ENCODE measurements at regions not wholly inside any gene's neighbourhood (a gene's known extent, or its start where the extent isn't known, plus 50 kb on each side); places are given as distances from the start of the nearest gene placed in this dataset.
A peak's percentile ranks its signal among the peaks of the same experiment; 100 is the strongest.

- H3K4me1 Mint-ChIP-seq (ENCODE audit: unreplicated experiment): peaks cover 4% of the 10 kb centered on the region
- no peaks in the 10 kb centered on the region for H3K27me3 Mint-ChIP-seq (ENCODE audit: unreplicated experiment)
- no peaks in the 10 kb centered on the region for H3K36me3 Mint-ChIP-seq (ENCODE audit: low read depth, unreplicated experiment)
- H3K4me3 Mint-ChIP-seq (ENCODE audit: unreplicated experiment): no peak overlapping the region
- no peak for TF ChIP-seq CTCF (IDR thresholded peaks at IDR 0.05; ENCODE audit: unreplicated experiment)
- DNase-seq (ENCODE audit: low spot score): no peak
- no peak overlapping the region for H3K27ac Mint-ChIP-seq (ENCODE audit: unreplicated experiment)
- H3K9me3 Mint-ChIP-seq (ENCODE audit: unreplicated experiment): no peaks in the 10 kb centered on the region
Measured at GRCh38 chr4:111778543-111778942, 366.7 kb upstream of the FAM241A start.

DNA sequence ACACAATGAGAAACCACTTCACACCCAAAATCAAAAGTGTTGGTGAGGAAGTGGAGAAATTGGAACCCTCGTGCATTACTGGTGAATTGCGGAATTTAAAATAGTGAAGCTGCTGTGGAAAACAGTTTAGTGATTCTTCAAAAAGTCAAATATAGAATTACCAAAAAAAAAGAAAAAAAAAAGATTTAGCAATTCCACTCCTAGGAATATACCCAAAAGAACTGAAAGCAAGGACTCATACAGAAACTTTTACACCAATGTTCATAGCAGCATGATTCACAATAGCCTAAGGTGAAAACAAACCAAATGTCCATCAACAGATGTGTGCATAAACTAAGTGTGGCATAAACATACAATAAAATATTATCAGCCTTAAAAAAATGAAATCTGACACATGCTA, 364.3 kb upstream of the FAM241A start:
- TF ChIP-seq CTCF (IDR thresholded peaks at IDR 0.05; ENCODE audit: unreplicated experiment): no peak
- Mint-ChIP-seq H3K9me3 (ENCODE audit: unreplicated experiment) (no peaks in the 10 kb centered on the region), H3K36me3 (ENCODE audit: low read depth, unreplicated experiment) (no peaks in the 10 kb centered on the region)

DNA sequence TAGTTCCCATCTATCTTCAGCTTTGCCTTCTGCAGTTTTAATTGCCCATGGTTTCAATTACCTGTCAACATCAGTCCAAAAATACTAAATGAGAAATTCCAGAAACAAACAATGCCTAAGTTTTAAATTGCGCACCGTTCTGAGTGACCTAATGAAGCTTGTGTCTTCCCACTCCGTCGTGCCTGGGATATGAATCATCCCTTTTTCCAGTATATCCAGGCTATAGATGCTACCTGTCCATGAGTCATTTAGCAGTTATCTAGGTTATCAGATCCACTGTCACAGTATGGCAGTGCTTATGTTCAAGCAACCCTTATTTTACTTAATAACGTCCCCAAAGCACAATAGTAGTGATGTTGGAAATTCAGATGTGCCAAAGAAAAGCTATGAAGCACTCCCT, 363.6 kb upstream of the FAM241A start:
- H3K4me3 Mint-ChIP-seq (ENCODE audit: unreplicated experiment): no peak overlapping the region
- no peaks in the 10 kb centered on the region for H3K27me3 Mint-ChIP-seq (ENCODE audit: unreplicated experiment)
- H3K36me3 Mint-ChIP-seq (ENCODE audit: low read depth, unreplicated experiment): no peaks in the 10 kb centered on the region
- no peak for TF ChIP-seq CTCF (IDR thresholded peaks at IDR 0.05; ENCODE audit: unreplicated experiment)
- no peak for DNase-seq (ENCODE audit: low spot score)
- H3K9me3 Mint-ChIP-seq (ENCODE audit: unreplicated experiment): no peaks in the 10 kb centered on the region
- no peak overlapping the region for H3K27ac Mint-ChIP-seq (ENCODE audit: unreplicated experiment)
- peaks cover 4% of the 10 kb centered on the region for H3K4me1 Mint-ChIP-seq (ENCODE audit: unreplicated experiment)

More for the DNA sequence above, 364.3 kb upstream of the FAM241A start:
- DNase-seq (ENCODE audit: low spot score): no peak
- H3K4me3 Mint-ChIP-seq (ENCODE audit: unreplicated experiment): no peak overlapping the region
- no peak overlapping the region for H3K27ac Mint-ChIP-seq (ENCODE audit: unreplicated experiment)
- no peaks in the 10 kb centered on the region for H3K27me3 Mint-ChIP-seq (ENCODE audit: unreplicated experiment)
- peaks cover 4% of the 10 kb centered on the region for H3K4me1 Mint-ChIP-seq (ENCODE audit: unreplicated experiment)

DNA sequence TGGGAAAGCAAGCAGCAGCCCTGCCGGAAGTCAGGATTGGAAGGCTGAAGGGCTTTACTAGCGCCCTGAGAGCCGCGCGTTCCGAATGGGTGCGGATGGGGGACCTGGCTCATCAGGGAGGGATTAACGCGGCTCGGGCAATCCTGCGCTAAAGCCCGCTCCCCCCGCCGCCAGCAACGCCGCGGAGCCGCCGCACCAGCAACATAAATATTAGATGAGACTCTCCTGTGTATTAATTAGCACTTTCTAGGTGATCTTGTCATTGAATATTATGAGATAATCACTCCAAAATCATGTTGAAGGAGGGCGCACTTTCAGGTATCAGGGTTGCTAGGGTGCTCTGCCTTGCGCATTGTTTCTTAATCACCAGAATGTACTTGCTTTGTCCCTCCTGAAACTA, 357.2 kb upstream of the FAM241A start:
- TF ChIP-seq CTCF (IDR thresholded peaks at IDR 0.05; ENCODE audit: unreplicated experiment): no peak
- no peaks in the 10 kb centered on the region for H3K27me3 Mint-ChIP-seq (ENCODE audit: unreplicated experiment)
- H3K9me3 Mint-ChIP-seq (ENCODE audit: unreplicated experiment): no peaks in the 10 kb centered on the region
- peak; percentile 16 for DNase-seq (ENCODE audit: low spot score)
- no peaks in the 10 kb centered on the region for H3K36me3 Mint-ChIP-seq (ENCODE audit: low read depth, unreplicated experiment)
- H3K4me1 Mint-ChIP-seq (ENCODE audit: unreplicated experiment): peaks cover 6% of the 10 kb centered on the region
- peak overlapping the region; percentile 49 for H3K4me3 Mint-ChIP-seq (ENCODE audit: unreplicated experiment)
- H3K27ac Mint-ChIP-seq (ENCODE audit: unreplicated experiment): no peak overlapping the region

DNA sequence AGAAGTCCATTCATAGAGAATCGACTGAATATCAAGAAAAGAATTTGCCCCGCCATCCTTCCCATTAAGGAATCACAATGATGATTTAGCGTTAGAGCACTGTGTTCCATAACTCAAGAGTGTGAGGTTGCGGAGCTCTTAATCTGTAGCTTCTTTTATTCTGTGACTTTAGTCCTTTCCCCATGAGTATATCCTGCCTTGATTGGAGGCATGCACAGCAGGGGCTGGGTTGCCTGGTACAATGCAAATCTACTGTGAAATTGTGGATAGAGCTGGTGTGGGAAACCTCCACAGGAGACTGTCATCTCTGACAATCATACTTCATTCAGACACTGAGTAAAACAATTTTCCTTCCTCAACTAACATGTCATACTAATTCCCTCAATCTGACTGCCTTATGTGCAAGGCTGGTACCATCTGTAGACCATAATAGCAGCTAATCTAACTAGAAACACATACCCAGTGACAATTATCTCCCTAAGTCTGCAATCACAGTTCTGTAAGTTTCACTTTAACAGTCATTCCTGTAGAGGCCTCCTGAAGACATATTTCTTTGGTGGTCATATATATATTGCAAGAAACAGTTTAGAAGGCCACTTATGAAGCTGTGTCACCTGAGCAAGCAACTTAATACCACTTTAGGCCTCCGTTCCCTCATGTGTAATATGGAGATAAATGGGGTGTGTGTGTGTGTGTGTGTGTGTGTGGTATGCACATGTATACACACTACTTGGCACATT, 355.2 kb upstream of the FAM241A start:
- no peak overlapping the region for H3K4me3 Mint-ChIP-seq (ENCODE audit: unreplicated experiment)
- peaks cover 6% of the 10 kb centered on the region for H3K4me1 Mint-ChIP-seq (ENCODE audit: unreplicated experiment)
- no peak for TF ChIP-seq CTCF (IDR thresholded peaks at IDR 0.05; ENCODE audit: unreplicated experiment)
- H3K27me3 Mint-ChIP-seq (ENCODE audit: unreplicated experiment): no peaks in the 10 kb centered on the region
- H3K9me3 Mint-ChIP-seq (ENCODE audit: unreplicated experiment): no peaks in the 10 kb centered on the region
- H3K36me3 Mint-ChIP-seq (ENCODE audit: low read depth, unreplicated experiment): no peaks in the 10 kb centered on the region
- DNase-seq (ENCODE audit: low spot score): no peak
- H3K27ac Mint-ChIP-seq (ENCODE audit: unreplicated experiment): no peak overlapping the region
